Fibroblast of the aortic adventitia (primary cell): ENCODE measurements at regions not wholly inside any gene's neighbourhood (a gene's known extent, or its start where the extent isn't known, plus 50 kb on each side); places are given as distances from the start of the nearest gene placed in this dataset.

Experiments
- DNase-seq: peaks from one replicate; pipeline ENCODE4 v3.0.0-alpha.2; 2010; ENCODE audit warnings: low read depth
- H3K4me3 ChIP-seq: 2 replicates; pipeline ENCODE4 v1.5.1; 2011; ENCODE audit warnings: low read depth, mild to moderate bottlenecking, control low read depth, low read length, moderate library complexity
- TF ChIP-seq, protein P1 (sequence below): IDR thresholded peaks from 2 replicates; pipeline ENCODE4 v1.5.1; 2011; ENCODE audit warnings: mild to moderate bottlenecking, low read length, control low read depth, inconsistent platforms; ENCODE audit not compliant: insufficient read depth

DNA sequence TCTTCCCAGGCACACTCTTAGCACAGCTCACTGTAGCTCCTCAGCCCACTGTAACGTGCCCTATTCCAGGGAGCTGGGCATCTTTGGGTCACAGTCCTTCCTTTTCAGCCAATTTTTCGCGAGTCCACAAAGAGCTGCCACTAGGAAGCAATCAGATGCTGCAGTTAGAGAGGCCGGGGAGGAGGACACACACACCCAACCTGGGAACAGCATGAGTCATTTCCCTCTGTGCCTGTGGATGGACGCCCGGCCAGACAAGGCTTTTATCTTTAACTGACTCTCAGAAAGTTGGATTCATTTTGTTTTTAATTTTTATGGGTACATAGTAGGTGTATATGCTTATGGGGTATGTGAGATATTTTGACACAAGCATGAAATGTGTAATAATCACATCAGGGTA, 918.6 kb downstream of the UQCRFS1 start:
- TF ChIP-seq, protein P1, sequence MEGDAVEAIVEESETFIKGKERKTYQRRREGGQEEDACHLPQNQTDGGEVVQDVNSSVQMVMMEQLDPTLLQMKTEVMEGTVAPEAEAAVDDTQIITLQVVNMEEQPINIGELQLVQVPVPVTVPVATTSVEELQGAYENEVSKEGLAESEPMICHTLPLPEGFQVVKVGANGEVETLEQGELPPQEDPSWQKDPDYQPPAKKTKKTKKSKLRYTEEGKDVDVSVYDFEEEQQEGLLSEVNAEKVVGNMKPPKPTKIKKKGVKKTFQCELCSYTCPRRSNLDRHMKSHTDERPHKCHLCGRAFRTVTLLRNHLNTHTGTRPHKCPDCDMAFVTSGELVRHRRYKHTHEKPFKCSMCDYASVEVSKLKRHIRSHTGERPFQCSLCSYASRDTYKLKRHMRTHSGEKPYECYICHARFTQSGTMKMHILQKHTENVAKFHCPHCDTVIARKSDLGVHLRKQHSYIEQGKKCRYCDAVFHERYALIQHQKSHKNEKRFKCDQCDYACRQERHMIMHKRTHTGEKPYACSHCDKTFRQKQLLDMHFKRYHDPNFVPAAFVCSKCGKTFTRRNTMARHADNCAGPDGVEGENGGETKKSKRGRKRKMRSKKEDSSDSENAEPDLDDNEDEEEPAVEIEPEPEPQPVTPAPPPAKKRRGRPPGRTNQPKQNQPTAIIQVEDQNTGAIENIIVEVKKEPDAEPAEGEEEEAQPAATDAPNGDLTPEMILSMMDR = no peak
- DNase-seq = peak; percentile 55

DNA sequence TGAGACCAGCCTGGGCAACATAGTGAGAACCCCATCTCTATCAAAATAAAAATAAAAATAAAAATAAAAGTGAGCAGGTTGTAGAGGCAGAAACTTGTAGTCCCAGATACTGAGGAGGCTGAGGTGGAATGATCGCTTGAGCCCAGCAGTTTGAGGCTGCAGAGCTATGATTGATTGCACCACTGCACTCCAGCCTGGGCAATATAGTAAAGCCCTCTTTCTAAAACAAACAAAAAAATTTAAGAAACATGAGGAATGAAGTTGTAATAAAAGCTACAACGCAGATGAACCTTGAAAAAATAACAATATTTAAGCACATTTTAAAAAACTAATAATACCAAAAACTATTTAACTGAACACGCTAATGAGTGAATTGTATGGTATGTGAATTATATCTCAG, 919.3 kb downstream of the UQCRFS1 start:
- H3K4me3 ChIP-seq = no peak overlapping the region
- no peak for DNase-seq
- TF ChIP-seq, protein P1 = no peak

More for the DNA sequence above, 918.6 kb downstream of the UQCRFS1 start:
- H3K4me3 ChIP-seq = peak overlapping the region; percentile 15

DNA sequence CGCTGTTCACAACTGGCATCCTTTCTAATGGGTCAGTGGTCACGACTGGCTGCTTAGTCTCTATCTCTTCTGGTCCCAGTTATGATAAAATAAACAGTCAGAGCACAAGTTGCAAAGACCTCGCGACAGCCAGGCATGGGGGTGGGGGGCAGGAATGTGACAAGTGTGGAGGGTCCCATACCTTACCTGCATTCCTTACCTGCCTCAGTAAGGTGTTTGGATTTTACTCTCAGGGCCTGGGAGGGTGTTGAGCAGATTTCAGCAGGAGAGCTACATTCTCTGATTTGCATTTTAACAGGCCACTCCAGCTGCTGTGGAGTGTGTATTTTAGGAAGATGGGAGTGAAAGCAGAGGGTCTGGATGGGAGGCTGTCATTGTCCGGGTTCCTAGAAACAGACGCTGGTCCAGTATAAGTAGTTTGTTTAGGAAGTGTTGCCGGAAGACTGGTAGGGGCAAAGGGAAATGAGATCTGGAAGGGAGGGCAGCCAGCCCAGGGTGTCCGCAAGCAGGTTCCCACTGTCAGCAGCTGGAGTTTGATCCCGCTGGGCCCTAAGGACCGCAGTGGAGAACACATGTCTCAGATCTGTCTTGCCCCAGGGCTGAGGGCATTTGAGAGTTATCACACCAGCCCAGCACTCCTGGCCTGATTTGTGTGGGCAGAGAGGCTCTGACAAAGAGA, 920.0 kb downstream of the UQCRFS1 start:
- DNase-seq = no peak
- TF ChIP-seq, protein P1 = no peak
- no peak overlapping the region for H3K4me3 ChIP-seq

DNA sequence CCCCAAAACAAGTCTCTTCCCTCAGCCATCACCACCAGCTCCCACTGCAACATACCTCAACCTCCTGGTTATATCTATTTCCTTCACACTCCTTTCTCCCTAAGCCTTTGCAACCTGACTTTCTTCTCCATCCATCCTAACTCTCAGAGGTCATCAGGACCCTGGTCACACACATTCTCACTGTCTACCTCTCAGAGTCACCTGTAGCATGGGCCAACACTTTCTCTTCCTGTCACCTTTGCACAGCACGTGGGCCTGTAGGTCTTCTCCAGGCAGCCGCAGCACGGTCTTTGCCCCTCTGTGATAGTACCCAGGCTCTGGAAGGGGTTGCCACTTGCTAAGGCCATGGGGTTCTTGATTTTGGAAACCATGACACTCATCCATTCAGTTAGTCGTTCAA, 921.1 kb downstream of the UQCRFS1 start:
- no peak for DNase-seq
- TF ChIP-seq, protein P1 = no peak
- H3K4me3 ChIP-seq = no peak overlapping the region

DNA sequence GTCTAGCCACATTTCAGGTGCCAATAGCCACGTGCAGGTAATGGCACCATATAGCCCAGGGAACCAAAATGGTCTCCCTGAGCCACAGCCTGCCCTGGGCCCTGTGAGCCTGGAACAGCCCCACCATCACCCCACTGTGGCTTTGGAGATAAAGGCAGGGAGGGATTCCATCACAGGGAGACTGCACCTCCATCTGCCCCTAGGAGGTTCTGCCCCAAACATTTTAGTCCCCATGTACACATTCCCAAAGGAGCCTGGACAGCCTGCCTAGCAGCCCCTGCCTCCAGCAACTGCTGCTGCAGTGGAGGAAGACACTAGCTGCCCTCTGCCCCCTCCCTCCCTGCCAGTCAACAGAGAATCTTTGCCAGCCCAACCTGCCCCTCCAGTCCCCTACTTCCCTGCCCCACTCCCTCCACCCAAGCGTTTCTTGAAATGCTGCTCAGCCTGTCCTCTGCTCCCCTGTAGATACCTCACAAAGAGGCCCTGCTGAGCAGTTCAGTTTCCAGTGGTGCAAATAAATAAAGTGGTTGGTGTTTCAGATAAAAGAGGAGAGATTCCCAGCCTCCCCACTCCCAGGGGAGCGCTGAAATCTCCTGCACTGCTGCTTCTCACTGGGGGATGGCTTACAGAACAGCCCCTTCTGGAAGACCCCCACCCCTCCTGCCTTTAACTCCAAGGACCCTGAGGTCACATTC, 921.8 kb downstream of the UQCRFS1 start:
- TF ChIP-seq, protein P1 = no peak
- no peak for DNase-seq
- no peak overlapping the region for H3K4me3 ChIP-seq

DNA sequence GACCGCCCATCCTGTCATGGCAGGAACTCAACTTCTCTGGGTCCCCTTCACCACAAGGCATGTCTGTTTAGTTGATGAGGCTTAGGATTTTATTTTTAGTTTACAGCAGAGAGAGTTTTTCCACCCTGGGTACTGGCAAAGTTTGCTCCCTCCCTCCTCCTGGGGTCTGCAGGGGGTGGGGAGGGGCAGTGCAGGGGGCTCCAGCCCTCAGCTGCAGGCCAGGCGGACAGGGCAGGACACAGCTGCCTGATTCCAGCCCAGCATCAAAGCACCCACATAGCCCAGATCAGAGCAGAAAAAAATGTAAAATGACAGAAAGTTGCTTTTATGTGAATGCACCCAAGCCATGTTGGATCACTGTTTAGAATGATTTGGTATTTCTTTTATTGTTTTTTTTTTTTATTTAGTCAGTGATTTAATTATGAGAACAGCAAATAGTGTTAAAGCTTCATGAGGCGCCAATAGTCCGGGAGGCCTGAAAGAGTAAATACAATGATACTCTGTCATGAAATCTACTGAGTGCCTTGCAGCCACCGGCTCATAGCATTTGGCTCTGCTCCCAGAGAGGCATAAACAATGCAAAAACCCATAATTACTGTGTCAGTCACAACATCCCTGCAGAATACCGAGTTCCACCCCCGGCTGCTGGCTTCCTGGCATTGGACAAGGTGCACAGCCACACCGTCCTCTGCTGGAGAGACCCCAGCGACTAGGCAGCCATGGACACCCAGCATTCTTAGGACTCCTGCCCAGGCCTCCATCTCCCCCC, 923.5 kb downstream of the UQCRFS1 start:
- H3K4me3 ChIP-seq = no peak overlapping the region
- peak; percentile 30 for DNase-seq
- TF ChIP-seq, protein P1 = no peak
